SIG-M5 treated with dmso at 0.1 percent for 504 hours (cell line): ENCODE measurements at regions not wholly inside any gene's neighbourhood (a gene's known extent, or its start where the extent isn't known, plus 50 kb on each side); places are given as distances from the start of the nearest gene placed in this dataset.
"Not testable (repeated sequence)": the region's sequence is repeated elsewhere in the genome, so short reads cannot be mapped to it uniquely, and the experiment has no call there.

Experiments used
- DNase-seq: peaks from one replicate; lab custom pipeline; 2025; ENCODE audit not compliant: unreplicated experiment; lab: John Stamatoyannopoulos, UW

GRCh38 chr5:118070041-118070440, 918.3 kb downstream of the DTWD2 start:
- DNase-seq = no peak

- DNase-seq = no peak
Observed at GRCh38 chr5:118069452-118069851, 918.9 kb downstream of the DTWD2 start.

- DNase-seq = no peak
Observed at GRCh38 chr5:118068886-118069285, 919.5 kb downstream of the DTWD2 start.

- DNase-seq = not testable (repeated sequence)
Observed at GRCh38 chr5:118063836-118064235, 924.5 kb downstream of the DTWD2 start.

- DNase-seq = no peak
Observed at GRCh38 chr5:118060833-118061232, 927.5 kb downstream of the DTWD2 start.

GRCh38 chr5:118052503-118052902, 935.8 kb downstream of the DTWD2 start:
- no peak for DNase-seq

- DNase-seq = no peak
Observed at GRCh38 chr5:118044169-118044568, 944.2 kb downstream of the DTWD2 start.

GRCh38 chr5:118043531-118043930, 944.8 kb downstream of the DTWD2 start:
- DNase-seq = no peak

- DNase-seq = no peak
Observed at GRCh38 chr5:118042076-118042475, 946.3 kb downstream of the DTWD2 start.

- DNase-seq = no peak
Observed at GRCh38 chr5:118040496-118040895, 947.9 kb downstream of the DTWD2 start.

GRCh38 chr5:118033686-118034338, 954.5 kb downstream of the DTWD2 start:
- no peak for DNase-seq

- no peak for DNase-seq
Observed at GRCh38 chr5:118029807-118030206, 958.5 kb downstream of the DTWD2 start.

GRCh38 chr5:118022062-118022461, 966.3 kb downstream of the DTWD2 start:
- DNase-seq = no peak

- no peak for DNase-seq
Observed at GRCh38 chr5:118017536-118017935, 970.8 kb downstream of the DTWD2 start.

- no peak for DNase-seq
Observed at GRCh38 chr5:118016396-118016795, 972.0 kb downstream of the DTWD2 start.

GRCh38 chr5:118015511-118015910, 972.8 kb downstream of the DTWD2 start:
- no peak for DNase-seq

GRCh38 chr5:118009741-118010297, 978.5 kb downstream of the DTWD2 start:
- DNase-seq = no peak

- DNase-seq = no peak
Observed at GRCh38 chr5:118008779-118009178, 979.6 kb downstream of the DTWD2 start.

GRCh38 chr5:118007262-118007661, 981.1 kb downstream of the DTWD2 start:
- no peak for DNase-seq

GRCh38 chr5:118006219-118006618, 982.1 kb downstream of the DTWD2 start:
- peak; percentile 8 for DNase-seq

GRCh38 chr5:117999939-118000549, 988.3 kb downstream of the DTWD2 start:
- no peak for DNase-seq

GRCh38 chr5:117982691-117983090, 1005.7 kb downstream of the DTWD2 start:
- DNase-seq = no peak

GRCh38 chr5:117973785-117974184, 1014.6 kb downstream of the DTWD2 start:
- no peak for DNase-seq
